IMR-90 (cell line): ENCODE measurements at regions not wholly inside any gene's neighbourhood (a gene's known extent, or its start where the extent isn't known, plus 50 kb on each side); places are given as distances from the start of the nearest gene placed in this dataset.

Source experiments
- ATAC-seq: fragments of 200-7000 bp; cut with Tn5 transposase; 2 replicates; pipeline ENCODE4 v1.9.1; 2020; ENCODE audit warnings: low read depth, mild to moderate bottlenecking, moderate library complexity
- BruUV-seq: library from RNA; stranded (reverse); fragments of 400-500 nt; replicated peaks from 2 replicates; lab custom pipeline; 2021; lab: Mats Ljungman, UMichigan
- CTCF ChIA-PET: fragments of 300-600 bp; formaldehyde crosslinking; extraction: SDS; loops from one replicate; lab custom pipeline; 2021; ENCODE audit warnings: antibody characterized with exemption; lab: Yijun Ruan, JAX
- POLR2A ChIA-PET: fragments of 300-600 bp; sonication (Branson Sonifier 250); formaldehyde crosslinking; loops from one replicate; lab custom pipeline; 2022; ENCODE audit warnings: antibody characterized with exemption; ENCODE audit not compliant: unreplicated experiment; lab: Charles Lee
- DNase-seq: peaks from one replicate; pipeline ENCODE4 v3.0.0; 2013
- H2AFZ ChIP-seq: replicated peaks from 2 replicates; pipeline ENCODE3; 2013; ENCODE audit warnings: low read length, mild to moderate bottlenecking; ENCODE audit not compliant: poor library complexity
- H2AK5ac ChIP-seq: 2 replicates; pipeline ENCODE4 v1.6.1; 2013; ENCODE audit warnings: low read depth, low read length, inconsistent platforms
- H2AK9ac ChIP-seq: replicated peaks from 2 replicates; pipeline ENCODE3; 2013; ENCODE audit warnings: mild to moderate bottlenecking, low read depth, low read length, moderate library complexity; ENCODE audit not compliant: poor library complexity
- H2BK120ac ChIP-seq: 2 replicates; pipeline ENCODE4 v1.6.1; 2013; ENCODE audit warnings: low read depth, low read length, inconsistent platforms
- H2BK15ac ChIP-seq: 3 replicates; pipeline ENCODE4 v1.6.1; 2013; ENCODE audit warnings: low read depth, low read length, inconsistent platforms
- H2BK20ac ChIP-seq: 2 replicates; pipeline ENCODE4 v1.6.1; 2013; ENCODE audit warnings: low read depth, mild to moderate bottlenecking, inconsistent platforms, low read length, moderate library complexity
- H2BK5ac ChIP-seq: 2 replicates; pipeline ENCODE4 v1.6.1; 2013; ENCODE audit warnings: mild to moderate bottlenecking, low read depth, low read length, inconsistent platforms; ENCODE audit not compliant: poor library complexity, severe bottlenecking
- H3K14ac ChIP-seq: replicated peaks from 2 replicates; pipeline ENCODE4 v1.6.1; 2013; ENCODE audit warnings: low read depth, low read length, inconsistent platforms
- H3K18ac ChIP-seq: 2 replicates; pipeline ENCODE4 v1.6.1; 2013; ENCODE audit warnings: low read depth, low read length, control low read depth
- H3K23ac ChIP-seq: 2 replicates; pipeline ENCODE4 v1.6.1; 2013; ENCODE audit warnings: low read depth, low read length, inconsistent platforms
- H3K27ac ChIP-seq: 2 replicates; pipeline ENCODE4 v1.5.1; 2013; ENCODE audit warnings: mild to moderate bottlenecking, control low read depth, low read length; ENCODE audit not compliant: insufficient read depth
- H3K27me3 ChIP-seq: 2 replicates; pipeline ENCODE4 v1.6.1; 2013; ENCODE audit warnings: low read length; ENCODE audit not compliant: control insufficient read depth, insufficient read depth
- H3K36me3 ChIP-seq: 2 replicates; pipeline ENCODE4 v1.6.1; 2013; ENCODE audit warnings: low read length, mixed read lengths; ENCODE audit not compliant: control insufficient read depth, insufficient read depth
- H3K4ac ChIP-seq: 2 replicates; pipeline ENCODE4 v1.6.1; 2013; ENCODE audit warnings: low read depth, low read length, inconsistent platforms
- H3K4me1 ChIP-seq: 2 replicates; pipeline ENCODE4 v1.6.1; 2013; ENCODE audit warnings: low read length, mixed read lengths; ENCODE audit not compliant: control insufficient read depth, insufficient read depth
- H3K4me2 ChIP-seq: 2 replicates; pipeline ENCODE4 v1.6.1; 2013; ENCODE audit warnings: low read depth, mild to moderate bottlenecking, control low read depth, low read length, moderate library complexity
- H3K4me3 ChIP-seq: 2 replicates; pipeline ENCODE4 v1.5.1; 2013; ENCODE audit warnings: low read depth, mild to moderate bottlenecking, control low read depth, low read length, moderate library complexity; ENCODE audit not compliant: insufficient read depth
- H3K56ac ChIP-seq: 2 replicates; pipeline ENCODE4 v1.6.1; 2013; ENCODE audit warnings: low read length, inconsistent platforms; ENCODE audit not compliant: insufficient read depth; ENCODE audit errors: extremely low read depth
- H3K79me1 ChIP-seq, 2 experiments: 2 replicates each; pipeline ENCODE4 v1.6.1; 2013; ENCODE audit warnings: low read length in 2 of 2, inconsistent platforms in 1 of 2, low read depth in 1 of 2
- H3K9ac ChIP-seq: 2 replicates; pipeline ENCODE4 v1.6.1; 2013; ENCODE audit warnings: low read depth, low read length, control low read depth
- H3K9me1 ChIP-seq: 2 replicates; pipeline ENCODE4 v1.6.1; 2013; ENCODE audit warnings: low read length, inconsistent platforms; ENCODE audit not compliant: insufficient read depth
- H3K9me3 ChIP-seq: 2 replicates; pipeline ENCODE4 v1.6.1; 2013; ENCODE audit warnings: low read length; ENCODE audit not compliant: control insufficient read depth, insufficient read depth
- H4K20me1 ChIP-seq: 2 replicates; pipeline ENCODE4 v1.6.1; 2013; ENCODE audit warnings: low read length, inconsistent platforms; ENCODE audit not compliant: insufficient read depth
- H4K5ac ChIP-seq: 2 replicates; pipeline ENCODE4 v1.6.1; 2013; ENCODE audit warnings: mild to moderate bottlenecking, low read depth, low read length, control low read depth
- H4K8ac ChIP-seq, 2 experiments: 2 replicates each; pipeline ENCODE4 v1.6.1; 2013; ENCODE audit warnings: low read depth in 2 of 2, low read length in 2 of 2, control low read depth in 1 of 2, inconsistent platforms in 1 of 2
- H4K91ac ChIP-seq: 2 replicates; pipeline ENCODE4 v1.6.1; 2013; ENCODE audit warnings: low read depth, low read length, inconsistent platforms; ENCODE audit not compliant: insufficient read depth
- ELK1 ChIP-seq: fragments of 150-350 bp; IDR thresholded peaks from 2 replicates; pipeline ENCODE4 v1.6.1; 2016; ENCODE audit warnings: low read depth, mild to moderate bottlenecking, low read length, moderate library complexity, borderline replicate concordance
- MAZ ChIP-seq: IDR thresholded peaks from 2 replicates; pipeline ENCODE4 v1.6.1; 2012; ENCODE audit warnings: low read depth, mild to moderate bottlenecking, low read length, improper control_type of control experiment, moderate library complexity, borderline replicate concordance
- RAD21 ChIP-seq: IDR thresholded peaks from 2 replicates; pipeline ENCODE4 v1.6.1; 2012; ENCODE audit warnings: low read length, improper control_type of control experiment
- USF2 ChIP-seq: fragments of 150-350 bp; IDR thresholded peaks from 2 replicates; pipeline ENCODE4 v1.6.1; 2017; ENCODE audit warnings: mild to moderate bottlenecking, antibody characterized with exemption, low read length, low read depth
- WGBS, 2 experiments: methylation state at CpG; one replicate each; pipeline versions ENCODE4 v1.1.5 to v1.1.7; 2013; ENCODE audit warnings: missing lambda C conversion rate in 2 of 2; ENCODE audit not compliant: insufficient read length in 1 of 2; ENCODE audit errors: extremely low coverage in 2 of 2; 5-methylcytosine and 5-hydroxymethylcytosine counted together
- dilution Hi-C: fragments of 300-500 bp; cut with HindIII; formaldehyde crosslinking; loops from one replicate; pipeline ENCODE4 v1.14.3; 2018; ENCODE audit warnings: low sequenced_read_pairs; ENCODE audit not compliant: unreplicated experiment
- in situ Hi-C: fragments of 300-500 bp; cut with MboI; formaldehyde crosslinking; loops from 3 replicates; pipeline ENCODE4 v1.14.3; 2019; ENCODE audit warnings: low sequenced_read_pairs, inconsistent platforms, mixed read lengths
- intact Hi-C: fragments of 100-400 bp; cut with micrococcal nuclease; formaldehyde crosslinking; loops from 2 replicates; pipeline ENCODE4 v1.10.0; 2022

GRCh38 chr3:193790086-193790990 is 197.3 kb downstream of the OPA1 start:
- Histone ChIP-seq H3K27me3 (peaks cover 54% of the 10 kb centered on the region), H3K4me1 (no peaks in the 10 kb centered on the region), H3K9ac (no peak overlapping the region), H3K4me3 (no peak overlapping the region), H3K9me1 (no peaks in the 10 kb centered on the region), H4K20me1 (no peaks in the 10 kb centered on the region), H3K14ac (no peak overlapping the region), H2AK5ac (no peak overlapping the region), H4K91ac (no peak overlapping the region), H3K36me3 (no peaks in the 10 kb centered on the region), H3K27ac (no peak overlapping the region), H2AFZ (no peak overlapping the region), H4K5ac (no peak overlapping the region), H3K79me1 (no peaks in the 10 kb centered on the region), H3K4ac (no peak overlapping the region), H3K9me3 (no peaks in the 10 kb centered on the region), H3K18ac (no peak overlapping the region), H2AK9ac (no peak overlapping the region), H2BK5ac (no peak overlapping the region), H2BK120ac (no peak overlapping the region), H2BK20ac (no peak overlapping the region), H3K4me2 (no peak overlapping the region), H3K56ac (no peak overlapping the region), H4K8ac (no peak overlapping the region), H2BK15ac (no peak overlapping the region), H3K23ac (no peak overlapping the region)
- BruUV-seq, result no TSS peak
- intact Hi-C loops, result no loop called here
- in situ Hi-C loops, result no loop called here
- POLR2A ChIA-PET, result no interaction called here
- TF ChIP-seq ELK1 (no peak), USF2 (no peak), MAZ (no peak), RAD21 (no peak)
- CTCF ChIA-PET, result no interaction called here
- 85% methylated on average over 2 of the region's 4 CpGs; no CpG with 5 or more reads in 1 of the 2 experiments for WGBS, 2 experiments
- no peak for ATAC-seq
- dilution Hi-C loops, result no loop called here
- DNase-seq, result no peak
